Endothelial cell of umbilical vein (primary cell): ENCODE measurements at regions not wholly inside any gene's neighbourhood (a gene's known extent, or its start where the extent isn't known, plus 50 kb on each side); places are given as distances from the start of the nearest gene placed in this dataset.

ENCODE experiments used
- BruUV-seq: library from RNA; stranded (reverse); fragments of 400-500 nt; replicated peaks from 2 replicates; lab custom pipeline; 2021; lab: Mats Ljungman, UMichigan
- CTCF ChIA-PET: fragments of 300-600, 350-600 bp; sonication (Branson Sonifier 250); formaldehyde crosslinking; loops from one replicate; lab custom pipeline; 2021; ENCODE audit warnings: antibody characterized with exemption, inconsistent platforms; lab: Charles Lee
- POLR2A ChIA-PET: fragments of 300-600, 350-600 bp; sonication (Branson Sonifier 250); formaldehyde crosslinking; loops from one replicate; lab custom pipeline; 2021; ENCODE audit warnings: antibody characterized with exemption, inconsistent platforms; lab: Charles Lee
- DNase-seq: peaks from one replicate; pipeline ENCODE4 v3.0.0-alpha.2; 2011; ENCODE audit warnings: low read depth, low spot score
- FAIRE-seq: peaks from 2 replicates; lab custom pipeline; 2011; peaks lifted over from hg19 to GRCh38; lab: Jason Lieb, UNC
- H2AFZ ChIP-seq: 2 replicates; pipeline ENCODE4 v1.6.0; 2012; ENCODE audit warnings: low read depth, low read length, control low read depth, inconsistent platforms
- H3K27ac ChIP-seq: 2 replicates; pipeline ENCODE4 v1.5.1; 2011; ENCODE audit warnings: low read depth, mild to moderate bottlenecking, control low read depth, low read length, moderate library complexity; ENCODE audit not compliant: insufficient read depth
- H3K27me3 ChIP-seq, 2 experiments: 2 replicates each; pipeline versions ENCODE4 v1.6.0 to v1.6.1; 2011; ENCODE audit warnings: low read length in 2 of 2, mixed read lengths in 1 of 2; ENCODE audit not compliant: control insufficient read depth in 2 of 2, insufficient read depth in 2 of 2
- H3K36me3 ChIP-seq, 2 experiments: 2 replicates in 1 of 2; 3 replicates in 1 of 2; pipeline ENCODE4 v1.5.1; 2011; ENCODE audit warnings: low read length in 2 of 2, mild to moderate bottlenecking in 1 of 2, moderate library complexity in 1 of 2; ENCODE audit not compliant: control insufficient read depth in 2 of 2, insufficient read depth in 2 of 2; ENCODE audit errors: extremely low read depth in 1 of 2
- H3K4me1 ChIP-seq: 3 replicates; pipeline ENCODE4 v1.5.1; 2011; ENCODE audit warnings: mild to moderate bottlenecking, low read length; ENCODE audit not compliant: control insufficient read depth, insufficient read depth; ENCODE audit errors: extremely low read depth
- H3K4me2 ChIP-seq: 2 replicates; pipeline ENCODE4 v1.6.1; 2011; ENCODE audit warnings: low read length, control low read depth, mixed read lengths; ENCODE audit not compliant: insufficient read depth
- H3K4me3 ChIP-seq, 3 experiments: fragments of 200-600 bp in 1 of 3; sonication (generic), shearing (Covaris generic) in 1 of 3; replicated peaks in 1 of 3; 2 replicates each; pipeline ENCODE4 v1.5.1; 2011 to 2016; ENCODE audit warnings: control low read depth in 3 of 3, low read length in 3 of 3, mild to moderate bottlenecking in 2 of 3, inconsistent platforms in 1 of 3, low read depth in 1 of 3, moderate library complexity in 1 of 3; ENCODE audit not compliant: insufficient read depth in 1 of 3
- H3K79me2 ChIP-seq: 2 replicates; pipeline ENCODE4 v1.6.0; 2012; ENCODE audit warnings: low read length, inconsistent platforms; ENCODE audit not compliant: control insufficient read depth, insufficient read depth
- H3K9ac ChIP-seq: replicated peaks from 2 replicates; pipeline ENCODE3; 2011; ENCODE audit warnings: low read length, control low read depth; ENCODE audit not compliant: insufficient read depth; ENCODE audit errors: extremely low read depth
- H3K9me1 ChIP-seq: replicated peaks from 3 replicates; pipeline ENCODE4 v1.6.0; 2011; ENCODE audit warnings: mild to moderate bottlenecking, low read length; ENCODE audit not compliant: control insufficient read depth, insufficient read depth; ENCODE audit errors: extremely low read depth
- H3K9me3 ChIP-seq: replicated peaks from 2 replicates; pipeline ENCODE4 v1.5.1; 2012; ENCODE audit warnings: low read length, inconsistent platforms; ENCODE audit not compliant: control insufficient read depth, insufficient read depth
- H4K20me1 ChIP-seq: replicated peaks from 2 replicates; pipeline ENCODE3; 2011; ENCODE audit warnings: mild to moderate bottlenecking, low read length; ENCODE audit not compliant: control insufficient read depth, insufficient read depth; ENCODE audit errors: extremely low read depth
- CTCF ChIP-seq, 2 donors: IDR thresholded peaks; 1 replicate in 1 of 2; 2 replicates in 1 of 2; pipeline ENCODE4 v1.5.1; 2011; ENCODE audit warnings: low read length in 2 of 2, mild to moderate bottlenecking in 2 of 2, moderate library complexity in 2 of 2, control low read depth in 1 of 2, inconsistent platforms in 1 of 2, low read depth in 1 of 2; ENCODE audit not compliant: insufficient read depth in 1 of 2; ENCODE audit errors: extremely low read depth in 1 of 2
- EZH2 ChIP-seq: IDR thresholded peaks from 2 replicates; pipeline ENCODE4 v1.6.1; 2012; ENCODE audit warnings: borderline replicate concordance, low read depth, mild to moderate bottlenecking, moderate library complexity, low read length, inconsistent platforms; ENCODE audit not compliant: severe bottlenecking
- FOS ChIP-seq: IDR thresholded peaks from 2 replicates; pipeline ENCODE4 v1.6.1; 2011; ENCODE audit warnings: mild to moderate bottlenecking, low read length, moderate library complexity, borderline replicate concordance; ENCODE audit not compliant: insufficient read depth
- GATA2 ChIP-seq: IDR thresholded peaks from 2 replicates; pipeline ENCODE4 v1.7.0; 2011; ENCODE audit warnings: low read depth, mild to moderate bottlenecking, moderate library complexity, mixed read lengths, low read length; ENCODE audit not compliant: insufficient read length, insufficient read depth
- JUN ChIP-seq: IDR thresholded peaks from 2 replicates; pipeline ENCODE4 v1.6.1; 2011; ENCODE audit warnings: borderline replicate concordance, low read depth; ENCODE audit not compliant: insufficient read length, insufficient read depth
- MYC ChIP-seq: IDR thresholded peaks from one replicate; pipeline ENCODE4 v1.6.1; 2011; ENCODE audit warnings: mild to moderate bottlenecking, low read depth, low read length
- POLR2A ChIP-seq: IDR thresholded peaks from 2 replicates; pipeline ENCODE4 v1.6.1; 2012; ENCODE audit warnings: low read depth, mild to moderate bottlenecking, control low read depth, low read length
- POLR2AphosphoS5 ChIP-seq: IDR thresholded peaks from 2 replicates; pipeline ENCODE4 v1.6.1; 2012; ENCODE audit warnings: low read depth, mild to moderate bottlenecking, control low read depth, low read length, moderate library complexity; ENCODE audit not compliant: insufficient read depth
- dilution Hi-C: fragments of 300-500 bp; cut with MboI; formaldehyde crosslinking; loops from one replicate; pipeline ENCODE4 v1.15.0; 2019; ENCODE audit warnings: low sequenced_read_pairs; ENCODE audit not compliant: extremely low pct_ligation_motif_present
- intact Hi-C: fragments of 100-400 bp; cut with micrococcal nuclease; formaldehyde crosslinking; loops from one replicate; pipeline ENCODE4 v1.10.0; 2022
- TF ChIP-seq, protein P1 (sequence below): IDR thresholded peaks from 2 replicates; pipeline ENCODE4 v1.6.1; 2011; ENCODE audit not compliant: insufficient read depth, insufficient read length

GRCh38 chr14:39861229-39861600 lies 429.0 kb upstream of the FBXO33 start:
- DNase-seq (no peak), FAIRE-seq (no peak)
- no peak for TF ChIP-seq POLR2A
- no peak for TF ChIP-seq FOS
- TF ChIP-seq POLR2AphosphoS5 = no peak
- TF ChIP-seq CTCF (IDR thresholded peaks at IDR 0.05; ENCODE audit: extremely low read depth in 1 of 2, insufficient read depth in 1 of 2, low read depth in 1 of 2, low read length in 2 of 2) = no peak
- no peak for TF ChIP-seq MYC
- no peak for TF ChIP-seq GATA2
- TF ChIP-seq JUN = no peak
- TF ChIP-seq, protein P1, sequence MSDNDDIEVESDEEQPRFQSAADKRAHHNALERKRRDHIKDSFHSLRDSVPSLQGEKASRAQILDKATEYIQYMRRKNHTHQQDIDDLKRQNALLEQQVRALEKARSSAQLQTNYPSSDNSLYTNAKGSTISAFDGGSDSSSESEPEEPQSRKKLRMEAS = no peak
- TF ChIP-seq EZH2 = no peak
- Histone ChIP-seq H3K27ac (no peak overlapping the region), H3K4me3 (no peak overlapping the region), H4K20me1 (no peaks in the 10 kb centered on the region), H3K9me3 (no peaks in the 10 kb centered on the region), H3K9me1 (no peaks in the 10 kb centered on the region), H3K27me3 (no peaks in the 10 kb centered on the region), H3K36me3 (no peaks in the 10 kb centered on the region), H3K4me2 (no peak overlapping the region), H3K4me1 (no peaks in the 10 kb centered on the region), H2AFZ (no peak overlapping the region), H3K79me2 (no peaks in the 10 kb centered on the region), H3K9ac (no peak overlapping the region)
- intact Hi-C loops (no loop called here), dilution Hi-C loops (no loop called here)
- CTCF ChIA-PET = no interaction called here
- POLR2A ChIA-PET = no interaction called here
- no TSS peak for BruUV-seq
